Spleen (tissue), 7 donors: ENCODE measurements at regions not wholly inside any gene's neighbourhood (a gene's known extent, or its start where the extent isn't known, plus 50 kb on each side); places are given as distances from the start of the nearest gene placed in this dataset.

Experiments used
- POLR2A ChIP-seq, 3 donors: fragments of 450-650 bp; IDR thresholded peaks; one replicate each; pipeline ENCODE4 v1.5.1; 2017; ENCODE audit warnings: antibody characterized with exemption in 3 of 3, mild to moderate bottlenecking in 1 of 3
- POLR2AphosphoS5 ChIP-seq, 3 donors: sonication (generic); formaldehyde crosslinking; IDR thresholded peaks; one replicate each; pipeline ENCODE4 v1.5.1; 2017; ENCODE audit warnings: antibody characterized with exemption in 3 of 3
- TF ChIP-seq, protein P1 (sequence below), 11 experiments: fragments of 200-600 bp in 7 of 11; fragments of 450-650 bp in 4 of 11; sonication (generic) in 4 of 11; IDR thresholded peaks in 8 of 11; conservative IDR thresholded peaks in 3 of 11; 1 replicate in 7 of 11; 2 replicates in 4 of 11; pipeline versions ENCODE4 v1.4.0 to v1.8.0; 2016 to 2021; ENCODE audit warnings: antibody characterized with exemption in 11 of 11, inconsistent platforms in 4 of 11, mild to moderate bottlenecking in 1 of 11
- donor health status: DM: no; HTN: no; CAD: no; lungs with moderate emphysema.
- donor health status: DM: no; HTN: no; CAD: no.
- donor health status: DM: no; HTN: no; CAD: no.

DNA sequence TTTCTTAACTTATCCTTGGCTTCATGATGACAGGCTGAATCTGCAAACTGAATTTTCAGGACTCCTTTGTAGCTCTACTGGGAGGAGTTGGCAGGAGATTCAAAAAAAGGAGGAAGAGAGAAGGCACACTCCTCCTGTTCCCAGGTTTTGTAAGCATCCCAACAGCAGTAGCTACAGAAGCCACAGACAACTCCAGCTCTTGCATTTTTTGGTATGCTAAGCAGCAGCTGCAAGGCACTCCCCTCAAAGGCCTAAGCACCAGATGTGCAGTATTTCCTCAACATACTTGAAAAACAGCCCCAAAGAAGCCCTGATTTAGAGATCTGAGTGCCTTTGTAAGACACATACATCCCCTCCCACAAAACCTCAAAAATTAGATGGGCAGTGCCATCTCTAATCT, 328.6 kb upstream of the SYNCRIP start:
- TF ChIP-seq POLR2A (IDR thresholded peaks at IDR 0.05) (no peak), POLR2AphosphoS5 (IDR thresholded peaks at IDR 0.05) (no peak)
- TF ChIP-seq, protein P1, sequence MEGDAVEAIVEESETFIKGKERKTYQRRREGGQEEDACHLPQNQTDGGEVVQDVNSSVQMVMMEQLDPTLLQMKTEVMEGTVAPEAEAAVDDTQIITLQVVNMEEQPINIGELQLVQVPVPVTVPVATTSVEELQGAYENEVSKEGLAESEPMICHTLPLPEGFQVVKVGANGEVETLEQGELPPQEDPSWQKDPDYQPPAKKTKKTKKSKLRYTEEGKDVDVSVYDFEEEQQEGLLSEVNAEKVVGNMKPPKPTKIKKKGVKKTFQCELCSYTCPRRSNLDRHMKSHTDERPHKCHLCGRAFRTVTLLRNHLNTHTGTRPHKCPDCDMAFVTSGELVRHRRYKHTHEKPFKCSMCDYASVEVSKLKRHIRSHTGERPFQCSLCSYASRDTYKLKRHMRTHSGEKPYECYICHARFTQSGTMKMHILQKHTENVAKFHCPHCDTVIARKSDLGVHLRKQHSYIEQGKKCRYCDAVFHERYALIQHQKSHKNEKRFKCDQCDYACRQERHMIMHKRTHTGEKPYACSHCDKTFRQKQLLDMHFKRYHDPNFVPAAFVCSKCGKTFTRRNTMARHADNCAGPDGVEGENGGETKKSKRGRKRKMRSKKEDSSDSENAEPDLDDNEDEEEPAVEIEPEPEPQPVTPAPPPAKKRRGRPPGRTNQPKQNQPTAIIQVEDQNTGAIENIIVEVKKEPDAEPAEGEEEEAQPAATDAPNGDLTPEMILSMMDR (IDR thresholded peaks at IDR 0.05 in 8 of 11, conservative IDR thresholded peaks at IDR 0.05 in 3 of 11), result no peak
